Loucy (cell line): ENCODE measurements at regions not wholly inside any gene's neighbourhood (a gene's known extent, or its start where the extent isn't known, plus 50 kb on each side); places are given as distances from the start of the nearest gene placed in this dataset.

Experiments used
- H2AFZ ChIP-seq: fragments of 200-600 bp; sonication (generic); 2 replicates; pipeline ENCODE4 v1.6.0; 2016; ENCODE audit warnings: antibody characterized with exemption, mild to moderate bottlenecking, low read length, moderate library complexity
- H3F3A ChIP-seq: fragments of 200-600 bp; 2 replicates; pipeline ENCODE4 v1.6.0; 2016; ENCODE audit warnings: antibody characterized with exemption, low read depth, mild to moderate bottlenecking
- H3K27me3 ChIP-seq: fragments of 200-600 bp; sonication (generic); 2 replicates; pipeline ENCODE4 v1.6.1; 2014; ENCODE audit warnings: low read length, mild to moderate bottlenecking; ENCODE audit not compliant: insufficient read depth, poor library complexity, severe bottlenecking
- H3K36me3 ChIP-seq: fragments of 200-600 bp; sonication (generic); 2 replicates; pipeline ENCODE4 v1.6.1; 2016; ENCODE audit warnings: low read length; ENCODE audit not compliant: insufficient read depth
- H3K4me1 ChIP-seq: fragments of 200-600 bp; sonication (generic); 2 replicates; pipeline ENCODE4 v1.5.1; 2014; ENCODE audit warnings: low read length, mild to moderate bottlenecking; ENCODE audit not compliant: insufficient read depth, poor library complexity, severe bottlenecking
- H3K4me2 ChIP-seq: fragments of 200-600 bp; sonication (generic); 2 replicates; pipeline ENCODE4 v1.6.0; 2014; ENCODE audit warnings: antibody characterized with exemption, low read length, low read depth, mild to moderate bottlenecking; ENCODE audit not compliant: poor library complexity, severe bottlenecking
- H3K4me3 ChIP-seq: fragments of 200-600 bp; sonication (generic); 2 replicates; pipeline ENCODE4 v1.5.1; 2014; ENCODE audit warnings: low read length, mild to moderate bottlenecking, mixed read lengths; ENCODE audit not compliant: poor library complexity, severe bottlenecking
- H3K79me2 ChIP-seq: fragments of 200-600 bp; sonication (generic); 2 replicates; pipeline ENCODE4 v1.6.1; 2014; ENCODE audit warnings: low read length; ENCODE audit not compliant: insufficient read depth
- H3K9ac ChIP-seq: fragments of 200-600 bp; sonication (generic); 2 replicates; pipeline ENCODE4 v1.6.0; 2014; ENCODE audit warnings: mild to moderate bottlenecking, low read depth, low read length, moderate library complexity; ENCODE audit not compliant: poor library complexity, severe bottlenecking
- H3K9me2 ChIP-seq: fragments of 200-600 bp; sonication (generic); replicated peaks from 2 replicates; pipeline ENCODE4 v1.6.1; 2016; ENCODE audit warnings: low read depth, low read length, mixed read lengths
- H3K9me3 ChIP-seq: fragments of 200-600 bp; sonication (generic); 2 replicates; pipeline ENCODE4 v1.6.1; 2014; ENCODE audit warnings: mild to moderate bottlenecking, antibody characterized with exemption, low read length, low read depth; ENCODE audit not compliant: insufficient read depth
- H4K20me1 ChIP-seq: fragments of 200-600 bp; sonication (generic); 2 replicates; pipeline ENCODE4 v1.6.0; 2014; ENCODE audit warnings: antibody characterized with exemption, low read length, mild to moderate bottlenecking; ENCODE audit not compliant: insufficient read depth, poor library complexity, severe bottlenecking
- EZH2phosphoT487 ChIP-seq: fragments of 200-600 bp; IDR thresholded peaks from 2 replicates; pipeline ENCODE4 v1.6.1; 2018; ENCODE audit warnings: antibody characterized with exemption, mild to moderate bottlenecking, moderate library complexity, borderline replicate concordance
- TF ChIP-seq, protein P1 (sequence below): fragments of 200-600 bp; sonication (generic); conservative IDR thresholded peaks from 2 replicates; pipeline ENCODE4 v1.5.1; 2014; ENCODE audit warnings: mild to moderate bottlenecking, antibody characterized with exemption, low read length

DNA sequence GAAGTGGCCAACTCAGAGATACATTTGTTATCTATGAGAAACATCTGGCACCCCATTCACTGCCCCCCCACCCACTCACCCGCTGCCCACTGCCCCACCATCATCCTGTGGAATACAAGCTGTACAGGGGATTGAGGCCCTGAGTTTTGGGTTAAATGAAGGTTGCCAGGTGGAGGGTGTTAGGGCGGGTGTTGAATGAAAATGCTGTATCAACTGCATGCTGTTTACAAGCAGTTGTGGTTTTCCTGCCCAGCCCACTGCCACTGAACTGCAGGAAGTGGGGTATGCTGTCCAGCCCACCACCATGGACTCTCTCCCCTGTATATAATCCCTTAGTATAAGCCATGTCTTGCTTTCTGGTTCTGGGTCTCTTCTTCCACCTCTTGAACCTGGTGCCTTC is 481.9 kb downstream of the METTL4 start:
- peaks cover 24% of the 10 kb centered on the region for H3K79me2 ChIP-seq
- H3K36me3 ChIP-seq, result no peaks in the 10 kb centered on the region
- H3K4me3 ChIP-seq, result peak overlapping the region; percentile 73
- no peaks in the 10 kb centered on the region for H3K9me2 ChIP-seq
- H3F3A ChIP-seq, result peaks cover 2% of the 10 kb centered on the region; the same call in 1 of the 2 replicates
- no peaks in the 10 kb centered on the region for H3K9me3 ChIP-seq
- no peak overlapping the region for H2AFZ ChIP-seq
- H3K4me1 ChIP-seq, result peaks cover 65% of the 10 kb centered on the region
- H3K4me2 ChIP-seq, result peak overlapping the region; percentile 83
- no peaks in the 10 kb centered on the region for H3K27me3 ChIP-seq
- TF ChIP-seq, protein P1, sequence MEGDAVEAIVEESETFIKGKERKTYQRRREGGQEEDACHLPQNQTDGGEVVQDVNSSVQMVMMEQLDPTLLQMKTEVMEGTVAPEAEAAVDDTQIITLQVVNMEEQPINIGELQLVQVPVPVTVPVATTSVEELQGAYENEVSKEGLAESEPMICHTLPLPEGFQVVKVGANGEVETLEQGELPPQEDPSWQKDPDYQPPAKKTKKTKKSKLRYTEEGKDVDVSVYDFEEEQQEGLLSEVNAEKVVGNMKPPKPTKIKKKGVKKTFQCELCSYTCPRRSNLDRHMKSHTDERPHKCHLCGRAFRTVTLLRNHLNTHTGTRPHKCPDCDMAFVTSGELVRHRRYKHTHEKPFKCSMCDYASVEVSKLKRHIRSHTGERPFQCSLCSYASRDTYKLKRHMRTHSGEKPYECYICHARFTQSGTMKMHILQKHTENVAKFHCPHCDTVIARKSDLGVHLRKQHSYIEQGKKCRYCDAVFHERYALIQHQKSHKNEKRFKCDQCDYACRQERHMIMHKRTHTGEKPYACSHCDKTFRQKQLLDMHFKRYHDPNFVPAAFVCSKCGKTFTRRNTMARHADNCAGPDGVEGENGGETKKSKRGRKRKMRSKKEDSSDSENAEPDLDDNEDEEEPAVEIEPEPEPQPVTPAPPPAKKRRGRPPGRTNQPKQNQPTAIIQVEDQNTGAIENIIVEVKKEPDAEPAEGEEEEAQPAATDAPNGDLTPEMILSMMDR, result no peak
- TF ChIP-seq EZH2phosphoT487, result no peak
- no peaks in the 10 kb centered on the region for H4K20me1 ChIP-seq
- H3K9ac ChIP-seq, result peak overlapping the region; percentile 76

DNA sequence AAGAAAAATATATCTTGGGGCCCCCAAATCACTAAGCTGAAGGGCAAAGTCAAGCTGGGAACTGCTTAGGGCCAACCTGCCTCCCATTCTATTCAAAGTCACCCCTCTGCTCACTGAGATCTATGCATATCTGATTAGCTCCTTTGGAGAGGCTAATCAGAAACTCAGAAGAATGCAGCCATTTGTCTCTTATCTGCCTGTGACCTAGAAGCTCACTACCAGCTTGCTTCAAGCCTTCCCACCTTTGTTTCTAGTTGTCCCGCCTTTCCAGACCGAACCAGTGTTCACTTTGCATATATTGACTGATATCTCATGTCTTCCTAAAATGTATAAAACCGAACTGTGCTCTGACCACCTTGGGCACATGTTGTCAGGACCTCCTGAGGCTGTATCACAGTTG is 479.4 kb downstream of the METTL4 start:
- H3K9me2 ChIP-seq, result no peaks in the 10 kb centered on the region
- no peak overlapping the region for H2AFZ ChIP-seq
- no peaks in the 10 kb centered on the region for H3K27me3 ChIP-seq
- peaks cover 2% of the 10 kb centered on the region; the same call in 1 of the 2 replicates for H3F3A ChIP-seq
- peak overlapping the region; percentile 83 for H3K4me2 ChIP-seq
- no peaks in the 10 kb centered on the region for H4K20me1 ChIP-seq
- H3K36me3 ChIP-seq, result no peaks in the 10 kb centered on the region
- no peaks in the 10 kb centered on the region for H3K9me3 ChIP-seq
- TF ChIP-seq EZH2phosphoT487, result no peak
- TF ChIP-seq, protein P1, result no peak
- H3K9ac ChIP-seq, result peak overlapping the region; percentile 76
- peaks cover 79% of the 10 kb centered on the region for H3K4me1 ChIP-seq
- peaks cover 24% of the 10 kb centered on the region for H3K79me2 ChIP-seq
- H3K4me3 ChIP-seq, result peak overlapping the region; percentile 73

- no peak overlapping the region for H2AFZ ChIP-seq
- no peaks in the 10 kb centered on the region for H4K20me1 ChIP-seq
- no peaks in the 10 kb centered on the region for H3K9me2 ChIP-seq
- no peak overlapping the region for H3K4me3 ChIP-seq
- H3K4me2 ChIP-seq, result no peak overlapping the region
- H3K36me3 ChIP-seq, result no peaks in the 10 kb centered on the region
- TF ChIP-seq, protein P1, result no peak
- TF ChIP-seq EZH2phosphoT487, result no peak
- H3K27me3 ChIP-seq, result no peaks in the 10 kb centered on the region
- peaks cover 9% of the 10 kb centered on the region for H3K79me2 ChIP-seq
- H3K9ac ChIP-seq, result no peak overlapping the region
- H3K4me1 ChIP-seq, result peaks cover 38% of the 10 kb centered on the region
- H3F3A ChIP-seq, result no peaks in the 10 kb centered on the region
- H3K9me3 ChIP-seq, result no peaks in the 10 kb centered on the region
These were observed 474.8 kb downstream of the METTL4 start for GRCh38 chr18:2096551-2096950.
